WTC11 (cell line): ENCODE measurements at regions not wholly inside any gene's neighbourhood (a gene's known extent, or its start where the extent isn't known, plus 50 kb on each side); places are given as distances from the start of the nearest gene placed in this dataset.

Experiments
- CREB1 ChIP-seq: sonication (generic); formaldehyde crosslinking; IDR thresholded peaks from 2 replicates; pipeline ENCODE4 v1.8.0; 2023; ENCODE audit warnings: mild to moderate bottlenecking, missing genetic modification reagents
- GABPB1 ChIP-seq: sonication (generic); formaldehyde crosslinking; IDR thresholded peaks from 2 replicates; pipeline ENCODE4 v1.8.1; 2023; ENCODE audit warnings: mild to moderate bottlenecking, missing genetic modification reagents
- GRHL2 ChIP-seq: fragments of 250-450 bp; sonication (Bioruptor Pico); IDR thresholded peaks from 2 replicates; pipeline ENCODE4 v1.8.0; 2022; ENCODE audit warnings: mild to moderate bottlenecking, moderate library complexity; ENCODE audit not compliant: insufficient replicate concordance, severe bottlenecking
- NR3C1 ChIP-seq: sonication (generic); formaldehyde crosslinking; conservative IDR thresholded peaks from 2 replicates; pipeline ENCODE4 v1.8.1; 2023; ENCODE audit warnings: low read depth, mild to moderate bottlenecking, missing genetic modification reagents
- TF ChIP-seq, protein P1 (sequence below): fragments of 200-600 bp; IDR thresholded peaks from 2 replicates; pipeline ENCODE4 v1.8.0; 2022; ENCODE audit warnings: antibody characterized with exemption

DNA sequence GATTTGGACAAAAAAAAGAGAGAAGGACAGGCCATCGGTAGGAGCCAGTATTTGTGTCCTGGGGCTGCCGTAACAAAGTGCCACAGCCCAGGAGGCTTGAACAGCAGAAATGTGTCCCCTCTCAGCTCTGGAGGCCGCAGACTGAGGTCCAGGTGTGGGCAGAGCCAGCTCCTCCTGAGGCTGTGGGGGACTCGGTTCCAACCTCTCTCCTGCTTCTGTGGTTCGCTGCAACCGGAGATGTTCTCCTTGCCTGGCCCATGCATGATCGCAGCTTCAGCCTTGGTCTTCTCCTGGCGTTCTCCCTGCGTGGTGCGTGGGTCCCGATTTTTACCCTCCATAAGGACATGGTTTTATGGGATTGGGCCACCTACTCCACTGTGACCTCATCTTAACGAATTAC lies 85.9 kb upstream of the SOX1 start:
- TF ChIP-seq, protein P1, sequence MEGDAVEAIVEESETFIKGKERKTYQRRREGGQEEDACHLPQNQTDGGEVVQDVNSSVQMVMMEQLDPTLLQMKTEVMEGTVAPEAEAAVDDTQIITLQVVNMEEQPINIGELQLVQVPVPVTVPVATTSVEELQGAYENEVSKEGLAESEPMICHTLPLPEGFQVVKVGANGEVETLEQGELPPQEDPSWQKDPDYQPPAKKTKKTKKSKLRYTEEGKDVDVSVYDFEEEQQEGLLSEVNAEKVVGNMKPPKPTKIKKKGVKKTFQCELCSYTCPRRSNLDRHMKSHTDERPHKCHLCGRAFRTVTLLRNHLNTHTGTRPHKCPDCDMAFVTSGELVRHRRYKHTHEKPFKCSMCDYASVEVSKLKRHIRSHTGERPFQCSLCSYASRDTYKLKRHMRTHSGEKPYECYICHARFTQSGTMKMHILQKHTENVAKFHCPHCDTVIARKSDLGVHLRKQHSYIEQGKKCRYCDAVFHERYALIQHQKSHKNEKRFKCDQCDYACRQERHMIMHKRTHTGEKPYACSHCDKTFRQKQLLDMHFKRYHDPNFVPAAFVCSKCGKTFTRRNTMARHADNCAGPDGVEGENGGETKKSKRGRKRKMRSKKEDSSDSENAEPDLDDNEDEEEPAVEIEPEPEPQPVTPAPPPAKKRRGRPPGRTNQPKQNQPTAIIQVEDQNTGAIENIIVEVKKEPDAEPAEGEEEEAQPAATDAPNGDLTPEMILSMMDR, result no peak
- TF ChIP-seq GABPB1 (CRISPR knock-in tag) (no peak), GRHL2 (CRISPR knock-in tag) (no peak), CREB1 (CRISPR knock-in tag) (no peak), NR3C1 (CRISPR knock-in tag) (no peak)
